OCI-LY1 (cell line): ENCODE measurements at regions not wholly inside any gene's neighbourhood (a gene's known extent, or its start where the extent isn't known, plus 50 kb on each side); places are given as distances from the start of the nearest gene placed in this dataset.

Source experiments
- H2AFZ ChIP-seq: fragments of 200-600 bp; sonication (generic), shearing (Covaris generic); 2 replicates; pipeline ENCODE4 v1.6.0; 2014; ENCODE audit warnings: antibody characterized with exemption, mild to moderate bottlenecking, low read length
- H3F3A ChIP-seq: fragments of 200-600 bp; sonication (generic), shearing (Covaris generic); 2 replicates; pipeline ENCODE4 v1.6.0; 2014; ENCODE audit warnings: mild to moderate bottlenecking, antibody characterized with exemption, low read length, moderate library complexity; ENCODE audit not compliant: insufficient read depth
- H3K27ac ChIP-seq: fragments of 200-600 bp; sonication (generic); 2 replicates; pipeline ENCODE4 v1.5.1; 2014; ENCODE audit warnings: low read length, mixed run types, mild to moderate bottlenecking, low read depth; ENCODE audit not compliant: poor library complexity, severe bottlenecking
- H3K27me3 ChIP-seq: fragments of 200-600 bp; sonication (generic); 2 replicates; pipeline ENCODE4 v1.6.0; 2014; ENCODE audit warnings: antibody characterized with exemption, mild to moderate bottlenecking, low read length, moderate library complexity; ENCODE audit not compliant: insufficient read depth
- H3K36me3 ChIP-seq: fragments of 200-600 bp; sonication (generic); 2 replicates; pipeline ENCODE4 v1.6.1; 2014; ENCODE audit warnings: mild to moderate bottlenecking, antibody characterized with exemption, low read length, moderate library complexity, mixed read lengths; ENCODE audit not compliant: insufficient read depth
- H3K4me1 ChIP-seq: fragments of 200-600 bp; sonication (generic); 2 replicates; pipeline ENCODE4 v1.5.1; 2014; ENCODE audit warnings: mild to moderate bottlenecking, low read length, moderate library complexity; ENCODE audit not compliant: insufficient read depth, severe bottlenecking
- H3K4me2 ChIP-seq: fragments of 200-600 bp; sonication (generic), shearing (Covaris generic); 2 replicates; pipeline ENCODE4 v1.6.1; 2014; ENCODE audit warnings: low read length
- H3K4me3 ChIP-seq: fragments of 200-600 bp; sonication (generic); 2 replicates; pipeline ENCODE4 v1.5.1; 2014; ENCODE audit warnings: low read length, low read depth, mild to moderate bottlenecking, mixed read lengths; ENCODE audit not compliant: poor library complexity, severe bottlenecking
- H3K79me2 ChIP-seq: fragments of 200-600 bp; shearing (Covaris generic); 2 replicates; pipeline ENCODE4 v1.6.1; 2016; ENCODE audit warnings: mixed run types, low read length, mixed read lengths; ENCODE audit not compliant: insufficient read depth
- H3K9ac ChIP-seq: fragments of 200-600 bp; sonication (generic), shearing (Covaris generic); 2 replicates; pipeline ENCODE4 v1.6.1; 2014; ENCODE audit warnings: mild to moderate bottlenecking, low read length, mixed read lengths
- H3K9me2 ChIP-seq: fragments of 200-600 bp; sonication (generic), shearing (Covaris generic); 2 replicates; pipeline ENCODE4 v1.6.1; 2014; ENCODE audit warnings: low read depth, mild to moderate bottlenecking, low read length, mixed read lengths
- H3K9me3 ChIP-seq: fragments of 200-600 bp; shearing (Covaris generic); 2 replicates; pipeline ENCODE4 v1.6.1; 2014; ENCODE audit warnings: low read length, mixed read lengths
- H4K20me1 ChIP-seq: fragments of 200-600 bp; sonication (generic), shearing (Covaris generic); 2 replicates; pipeline ENCODE4 v1.6.0; 2016; ENCODE audit warnings: mild to moderate bottlenecking, low read length; ENCODE audit not compliant: insufficient read depth
- EZH2 ChIP-seq: fragments of 200-600 bp; sonication (generic), shearing (Covaris generic); IDR thresholded peaks from 2 replicates; pipeline ENCODE4 v1.8.0; 2017; ENCODE audit warnings: borderline replicate concordance, mixed run types, mild to moderate bottlenecking, antibody characterized with exemption, low read length, moderate library complexity, mixed read lengths
- TF ChIP-seq, protein P1 (sequence below): fragments of 200-600 bp; sonication (generic), shearing (Covaris generic); IDR thresholded peaks from 2 replicates; pipeline ENCODE4 v1.5.1; 2017; ENCODE audit warnings: mild to moderate bottlenecking, antibody characterized with exemption, low read length, moderate library complexity, mixed read lengths

GRCh38 chr2:57402755-57403154, 643.9 kb upstream of the VRK2 start:
- H3K9ac ChIP-seq = no peak overlapping the region
- H3K27ac ChIP-seq = no peak overlapping the region
- H3K4me1 ChIP-seq = no peaks in the 10 kb centered on the region
- TF ChIP-seq EZH2 = no peak
- TF ChIP-seq, protein P1, sequence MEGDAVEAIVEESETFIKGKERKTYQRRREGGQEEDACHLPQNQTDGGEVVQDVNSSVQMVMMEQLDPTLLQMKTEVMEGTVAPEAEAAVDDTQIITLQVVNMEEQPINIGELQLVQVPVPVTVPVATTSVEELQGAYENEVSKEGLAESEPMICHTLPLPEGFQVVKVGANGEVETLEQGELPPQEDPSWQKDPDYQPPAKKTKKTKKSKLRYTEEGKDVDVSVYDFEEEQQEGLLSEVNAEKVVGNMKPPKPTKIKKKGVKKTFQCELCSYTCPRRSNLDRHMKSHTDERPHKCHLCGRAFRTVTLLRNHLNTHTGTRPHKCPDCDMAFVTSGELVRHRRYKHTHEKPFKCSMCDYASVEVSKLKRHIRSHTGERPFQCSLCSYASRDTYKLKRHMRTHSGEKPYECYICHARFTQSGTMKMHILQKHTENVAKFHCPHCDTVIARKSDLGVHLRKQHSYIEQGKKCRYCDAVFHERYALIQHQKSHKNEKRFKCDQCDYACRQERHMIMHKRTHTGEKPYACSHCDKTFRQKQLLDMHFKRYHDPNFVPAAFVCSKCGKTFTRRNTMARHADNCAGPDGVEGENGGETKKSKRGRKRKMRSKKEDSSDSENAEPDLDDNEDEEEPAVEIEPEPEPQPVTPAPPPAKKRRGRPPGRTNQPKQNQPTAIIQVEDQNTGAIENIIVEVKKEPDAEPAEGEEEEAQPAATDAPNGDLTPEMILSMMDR = no peak
- no peaks in the 10 kb centered on the region for H3K27me3 ChIP-seq
- no peak overlapping the region for H3K4me2 ChIP-seq
- H3K79me2 ChIP-seq = no peaks in the 10 kb centered on the region
- H3K36me3 ChIP-seq = no peaks in the 10 kb centered on the region
- H3K4me3 ChIP-seq = no peak overlapping the region
- H3F3A ChIP-seq = no peaks in the 10 kb centered on the region
- no peaks in the 10 kb centered on the region for H4K20me1 ChIP-seq
- no peaks in the 10 kb centered on the region for H3K9me3 ChIP-seq
- H3K9me2 ChIP-seq = no peaks in the 10 kb centered on the region
- H2AFZ ChIP-seq = no peak overlapping the region

- no peak overlapping the region for H3K9ac ChIP-seq
- H3K4me3 ChIP-seq = no peak overlapping the region
- H3K27me3 ChIP-seq = no peaks in the 10 kb centered on the region
- no peaks in the 10 kb centered on the region for H3K4me1 ChIP-seq
- H3K9me2 ChIP-seq = no peaks in the 10 kb centered on the region
- H3K9me3 ChIP-seq = no peaks in the 10 kb centered on the region
- no peaks in the 10 kb centered on the region for H3F3A ChIP-seq
- no peak overlapping the region for H3K4me2 ChIP-seq
- no peak overlapping the region for H3K27ac ChIP-seq
- no peaks in the 10 kb centered on the region for H3K36me3 ChIP-seq
- TF ChIP-seq EZH2 = no peak
- TF ChIP-seq, protein P1 = no peak
- no peaks in the 10 kb centered on the region for H4K20me1 ChIP-seq
- H3K79me2 ChIP-seq = no peaks in the 10 kb centered on the region
- no peak overlapping the region for H2AFZ ChIP-seq
Measured at GRCh38 chr2:57407772-57408201, 638.8 kb upstream of the VRK2 start.

DNA sequence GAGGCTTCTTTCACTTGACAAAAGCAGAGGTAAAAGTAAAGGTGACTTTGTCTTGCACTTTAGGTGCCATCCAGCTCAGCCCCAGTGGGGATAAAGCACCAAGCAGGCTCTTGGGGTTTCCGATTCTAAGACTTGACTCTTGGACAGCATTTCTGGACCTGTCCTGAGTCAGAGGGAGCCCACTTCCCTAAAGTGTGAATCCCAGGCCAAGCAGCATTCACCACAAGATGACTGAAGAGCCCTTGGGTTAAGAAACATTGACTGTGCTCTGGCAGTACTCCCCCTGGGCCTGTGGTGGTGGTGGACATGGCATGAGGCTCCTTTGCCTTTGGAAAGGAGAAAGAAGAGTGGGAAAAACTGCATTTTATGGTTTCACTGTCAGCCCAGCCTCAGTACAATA, 638.0 kb upstream of the VRK2 start:
- Histone ChIP-seq H3K9me2 (no peaks in the 10 kb centered on the region), H3K36me3 (no peaks in the 10 kb centered on the region), H3K4me1 (no peaks in the 10 kb centered on the region), H3K9me3 (no peaks in the 10 kb centered on the region), H3K9ac (no peak overlapping the region), H3K27me3 (no peaks in the 10 kb centered on the region), H3K4me3 (no peak overlapping the region), H3F3A (no peaks in the 10 kb centered on the region), H3K4me2 (no peak overlapping the region), H3K27ac (no peak overlapping the region), H4K20me1 (no peaks in the 10 kb centered on the region), H3K79me2 (no peaks in the 10 kb centered on the region), H2AFZ (no peak overlapping the region)
- no peak for TF ChIP-seq EZH2
- TF ChIP-seq, protein P1 = no peak
